ENCODE measurements at regions not wholly inside any gene's neighbourhood (a gene's known extent, or its start where the extent isn't known, plus 50 kb on each side); places are given as distances from the start of the nearest gene placed in this dataset.
"Not testable (repeated sequence)": the region's sequence is repeated elsewhere in the genome, so short reads cannot be mapped to it uniquely, and the experiment has no call there.

GRCh38 chr9:108043585-108043984 is 554.0 kb upstream of the KLF4 start:
- CTCF ChIA-PET: no interaction called here

DNA sequence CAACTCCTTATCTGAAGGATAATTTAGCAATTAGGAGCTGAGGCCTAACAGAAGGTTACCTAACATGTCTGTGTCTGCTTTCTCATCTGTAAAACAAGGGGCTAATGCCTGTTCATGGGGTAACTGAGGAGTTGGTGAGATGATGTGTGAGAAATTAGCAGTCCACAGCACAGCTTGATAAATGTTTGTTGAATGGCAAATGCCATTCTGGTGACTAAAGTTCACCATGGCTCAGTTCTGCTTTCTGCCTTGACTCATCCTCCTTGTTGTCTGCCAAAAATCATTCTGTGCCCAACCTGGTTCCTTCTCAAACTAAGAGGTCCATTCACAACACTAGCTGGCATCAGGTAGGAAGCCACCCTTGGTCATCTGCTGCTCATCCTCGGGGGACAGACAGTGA is 552.0 kb upstream of the KLF4 start:
- ChIA-PET POLR2A (no interaction called here), CTCF (no interaction called here)

More at GRCh38 chr9:108043585-108043984, 554.0 kb upstream of the KLF4 start:
- POLR2A ChIA-PET: no interaction called here

DNA sequence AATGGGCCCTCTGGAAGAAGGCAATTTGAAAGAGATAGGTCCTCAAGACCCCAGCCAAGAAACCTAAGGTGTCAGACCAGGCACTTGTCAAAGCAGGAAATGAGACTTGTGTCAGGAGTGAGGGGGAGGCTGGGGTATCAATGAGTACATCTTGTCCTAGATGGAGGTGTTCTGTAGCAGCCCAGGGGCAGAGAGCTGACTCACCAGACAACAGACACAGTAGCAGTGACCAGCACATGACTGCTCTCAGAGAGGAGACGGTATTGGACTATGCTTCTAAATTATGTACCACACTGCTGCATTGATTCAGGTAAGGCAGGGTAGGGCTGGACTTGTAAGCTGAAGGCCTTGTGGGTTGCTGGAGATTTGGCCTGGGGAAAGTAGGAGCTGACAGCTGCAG is 551.2 kb upstream of the KLF4 start:
- ChIA-PET CTCF (no interaction called here), POLR2A (no interaction called here)

DNA sequence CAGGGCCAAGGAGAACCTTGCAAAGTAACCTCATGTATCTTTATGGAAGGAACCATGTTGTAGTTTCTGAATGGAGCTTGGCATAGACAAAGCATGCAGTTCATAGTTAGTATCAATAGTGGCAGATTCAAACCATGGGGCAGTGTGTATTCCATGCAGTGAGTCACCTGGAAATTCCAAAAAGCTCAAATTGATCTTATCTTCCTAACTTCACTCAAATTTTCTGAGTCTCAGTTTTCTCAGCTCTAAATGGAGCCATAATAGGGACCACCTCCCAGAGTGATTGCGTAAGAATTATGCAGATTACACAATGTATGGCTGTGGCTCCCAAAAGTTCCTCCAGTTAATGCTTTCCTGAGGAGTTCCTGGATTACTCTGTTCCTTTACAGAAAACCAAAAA is 549.9 kb upstream of the KLF4 start:
- CTCF ChIA-PET: no interaction called here
- POLR2A ChIA-PET: no interaction called here

- ChIA-PET POLR2A (interaction anchor here (0.6 kb wide), 1 partner anchor 253 kb away, joined by 3 read pairs; no protein-coding TSS in a partner anchor), CTCF (no interaction called here)
These were observed 549.4 kb upstream of the KLF4 start for GRCh38 chr9:108039012-108039411.

DNA sequence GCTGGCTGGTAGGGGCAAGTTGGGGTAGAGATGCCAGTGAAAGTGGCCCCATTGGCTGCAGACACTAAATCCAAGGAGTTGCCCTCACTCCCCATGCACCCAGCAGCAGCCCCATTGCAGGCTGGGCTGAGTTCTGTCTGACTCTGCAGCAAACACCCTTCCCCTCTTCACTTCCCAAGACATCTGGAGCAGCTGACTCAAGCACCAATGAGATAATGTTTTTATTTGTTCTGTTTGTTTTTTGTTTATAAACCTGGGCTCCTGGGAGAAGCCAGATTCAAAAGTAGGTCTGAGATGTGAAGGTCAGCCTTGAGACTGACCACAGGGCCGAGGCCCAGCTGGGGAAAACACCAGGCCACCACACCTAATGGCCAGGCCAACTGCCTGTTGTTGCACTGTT is 545.9 kb upstream of the KLF4 start:
- CTCF ChIA-PET: no interaction called here
- POLR2A ChIA-PET: no interaction called here

- ChIA-PET POLR2A (no interaction called here), CTCF (no interaction called here)
These were observed 544.7 kb upstream of the KLF4 start for GRCh38 chr9:108033976-108034964.

DNA sequence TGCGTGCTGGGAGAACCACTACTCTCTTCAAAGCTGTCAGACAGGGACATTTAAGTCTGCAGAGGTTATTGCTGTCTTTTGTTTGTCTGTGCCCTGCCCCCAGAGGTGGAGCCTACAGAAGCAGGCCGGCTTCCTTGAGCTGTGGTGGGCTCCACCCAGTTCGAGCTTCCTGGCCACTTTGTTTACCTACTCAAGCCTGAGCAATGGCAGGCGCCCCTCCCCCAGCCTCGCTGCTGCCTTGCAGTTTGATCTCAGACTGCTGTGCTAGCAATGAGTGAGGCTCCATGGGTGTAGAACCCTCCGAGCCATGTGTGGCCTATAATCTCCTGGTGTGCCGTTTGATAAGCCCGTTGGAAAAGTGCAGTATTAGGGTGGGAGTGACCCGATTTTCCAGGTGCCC is 542.5 kb upstream of the KLF4 start:
- CTCF ChIA-PET, POLR2A ChIA-PET: not testable (repeated sequence)

DNA sequence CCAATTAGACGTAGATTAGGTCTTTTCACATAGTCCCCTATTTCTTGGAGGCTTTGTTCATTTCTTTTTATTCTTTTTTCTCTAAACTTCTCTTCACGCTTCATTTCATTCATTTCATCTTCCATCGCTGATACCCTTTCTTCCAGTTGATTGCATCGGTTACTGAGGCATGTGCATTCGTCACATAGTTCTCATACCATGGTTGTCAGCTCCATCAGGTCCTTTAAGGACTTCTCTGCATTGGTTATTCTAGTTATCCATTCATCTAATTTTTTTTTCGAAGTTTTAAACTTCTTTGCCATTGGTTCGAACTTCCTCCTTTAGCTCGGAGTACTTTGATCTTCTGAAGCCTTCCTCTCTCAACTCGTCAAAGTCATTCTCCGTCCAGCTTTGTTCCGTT is 541.7 kb upstream of the KLF4 start:
- CTCF ChIA-PET, POLR2A ChIA-PET: not testable (repeated sequence)

- CTCF ChIA-PET, POLR2A ChIA-PET: not testable (repeated sequence)
These were observed 537.1 kb upstream of the KLF4 start for GRCh38 chr9:108026718-108027117.

DNA sequence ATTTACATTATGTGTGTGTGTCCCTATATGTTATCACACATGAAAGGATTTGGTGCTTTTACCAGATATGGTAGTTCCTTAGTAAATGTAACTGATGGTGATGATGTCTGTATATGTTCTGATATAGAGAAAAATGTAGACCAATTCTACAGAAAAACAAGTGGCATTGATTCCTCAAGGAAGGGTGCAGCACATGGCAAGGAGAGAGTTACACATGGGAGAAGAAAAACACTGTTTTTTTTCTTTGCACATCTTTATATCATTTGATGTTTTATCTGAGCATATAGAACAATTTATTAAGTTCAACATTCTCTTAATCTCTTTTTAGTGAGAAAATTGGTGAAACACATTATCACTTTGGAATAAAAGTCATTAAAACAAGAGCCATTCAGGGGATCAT is 535.0 kb upstream of the KLF4 start:
- POLR2A ChIA-PET: no interaction called here
- CTCF ChIA-PET: no interaction called here

- CTCF ChIA-PET: no interaction called here
- POLR2A ChIA-PET: no interaction called here
These were observed 532.8 kb upstream of the KLF4 start for GRCh38 chr9:108022246-108022935.

DNA sequence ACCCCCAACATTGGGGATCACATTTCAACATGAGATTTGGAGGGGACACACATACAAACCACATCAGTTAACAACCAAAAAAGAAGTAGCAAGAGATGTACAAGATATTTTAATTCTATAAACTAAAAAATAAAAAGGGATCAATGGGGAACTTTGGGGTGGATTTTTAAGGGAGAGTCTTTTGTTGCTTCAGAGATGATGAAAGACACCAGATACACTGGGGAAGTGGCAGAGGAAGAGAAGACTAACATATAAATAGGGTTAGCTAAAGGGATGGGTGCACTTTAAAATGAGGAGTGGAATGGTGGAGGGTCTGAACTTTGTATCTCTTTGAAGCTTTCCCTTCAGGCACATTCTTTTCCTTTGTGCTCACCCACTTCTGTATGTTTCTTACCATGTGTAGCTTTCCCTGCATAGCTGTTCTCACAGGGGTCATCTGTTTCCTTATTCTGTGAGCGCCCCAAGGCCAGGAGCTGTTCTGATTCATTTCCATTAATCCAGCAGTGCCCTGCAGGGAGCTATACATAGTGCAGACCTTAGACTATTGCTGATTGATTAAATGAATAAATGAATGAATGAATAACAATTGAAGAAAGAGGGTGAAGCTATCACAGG is 531.6 kb upstream of the KLF4 start:
- POLR2A ChIA-PET: no interaction called here

GRCh38 chr9:108019821-108020220 is 530.3 kb upstream of the KLF4 start:
- CTCF ChIA-PET: no interaction called here
- POLR2A ChIA-PET: no interaction called here

More for the DNA sequence above, 531.6 kb upstream of the KLF4 start:
- CTCF ChIA-PET: no interaction called here

DNA sequence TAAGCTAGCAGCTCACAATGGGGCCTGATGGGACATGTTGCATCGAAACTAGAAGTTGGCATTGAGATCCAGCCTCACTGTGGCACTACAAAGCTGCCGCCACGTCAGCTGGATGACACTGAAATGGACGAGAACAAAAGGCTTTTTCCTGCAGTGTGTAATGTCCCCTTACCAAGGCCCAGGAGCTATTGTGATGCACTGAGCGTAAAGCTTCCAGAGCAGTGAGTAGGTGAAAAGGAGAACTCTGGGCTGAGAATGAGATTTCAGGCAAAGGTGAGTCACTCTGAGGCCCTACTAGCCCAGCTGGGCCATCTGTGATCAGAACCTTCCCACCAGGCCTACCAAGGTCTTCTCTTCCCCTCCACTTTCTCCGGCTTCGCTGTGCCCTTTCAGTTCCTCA is 528.1 kb upstream of the KLF4 start:
- ChIA-PET CTCF (no interaction called here), POLR2A (no interaction called here)

- CTCF ChIA-PET: no interaction called here
These were observed 526.9 kb upstream of the KLF4 start for GRCh38 chr9:108016446-108016845.

GRCh38 chr9:108015690-108016089 is 526.1 kb upstream of the KLF4 start:
- ChIA-PET CTCF (no interaction called here), POLR2A (no interaction called here)

More at GRCh38 chr9:108016446-108016845, 526.9 kb upstream of the KLF4 start:
- POLR2A ChIA-PET: no interaction called here

DNA sequence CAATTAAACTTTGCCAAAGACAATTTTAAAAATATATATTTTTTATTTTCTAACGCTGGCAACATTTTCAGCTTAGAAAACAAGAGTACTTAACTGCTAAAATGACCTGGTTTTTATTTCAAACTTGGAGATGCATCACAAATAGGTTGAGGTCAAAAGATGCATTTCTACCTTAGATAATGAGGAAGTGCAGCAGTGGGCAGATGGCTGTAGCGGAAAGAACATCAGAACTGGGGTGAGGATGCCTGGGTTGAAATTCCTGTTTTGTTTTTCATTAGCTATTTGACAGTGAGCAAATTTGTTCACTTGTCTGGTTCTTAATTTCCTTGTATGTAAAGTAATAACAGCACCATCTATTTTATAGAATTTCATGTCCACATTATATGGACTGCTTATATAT is 524.8 kb upstream of the KLF4 start:
- ChIA-PET POLR2A (no interaction called here), CTCF (no interaction called here)

DNA sequence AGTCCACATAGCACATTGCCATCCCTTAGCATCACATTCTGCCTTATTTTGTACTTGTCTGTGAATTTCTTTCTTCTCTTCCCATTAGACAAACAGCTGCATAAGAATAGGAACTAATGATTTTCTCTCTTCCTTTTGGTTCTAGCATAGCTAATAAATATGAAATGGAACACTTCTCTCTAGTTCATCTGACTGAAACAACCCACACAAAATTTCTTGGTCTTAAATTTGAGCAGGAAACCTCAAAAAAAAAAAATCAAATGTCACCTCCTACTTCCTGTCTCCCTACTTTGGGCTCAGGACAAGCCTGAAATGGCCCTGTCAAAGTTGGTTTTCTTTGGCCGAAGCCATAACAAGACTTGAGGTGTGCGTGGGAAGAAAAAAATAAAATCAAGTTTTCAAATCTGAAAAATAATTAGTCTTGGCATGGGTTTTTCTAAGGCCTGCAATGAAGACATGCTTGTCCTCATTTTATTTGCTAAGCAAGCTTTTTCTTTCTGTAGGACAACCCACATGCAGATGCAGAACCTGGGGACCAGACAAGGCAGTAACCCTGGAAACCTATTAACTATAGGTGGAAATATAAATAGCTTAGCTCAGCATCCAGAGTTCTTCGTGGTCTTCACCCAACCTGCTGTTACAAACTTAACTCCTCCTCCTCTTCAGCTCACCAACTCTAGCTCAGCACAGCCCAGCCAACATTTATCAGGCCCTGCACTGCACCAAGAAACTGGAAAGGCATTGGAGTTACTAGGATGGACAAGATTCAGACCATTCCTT is 523.5 kb upstream of the KLF4 start:
- POLR2A ChIA-PET: no interaction called here

DNA sequence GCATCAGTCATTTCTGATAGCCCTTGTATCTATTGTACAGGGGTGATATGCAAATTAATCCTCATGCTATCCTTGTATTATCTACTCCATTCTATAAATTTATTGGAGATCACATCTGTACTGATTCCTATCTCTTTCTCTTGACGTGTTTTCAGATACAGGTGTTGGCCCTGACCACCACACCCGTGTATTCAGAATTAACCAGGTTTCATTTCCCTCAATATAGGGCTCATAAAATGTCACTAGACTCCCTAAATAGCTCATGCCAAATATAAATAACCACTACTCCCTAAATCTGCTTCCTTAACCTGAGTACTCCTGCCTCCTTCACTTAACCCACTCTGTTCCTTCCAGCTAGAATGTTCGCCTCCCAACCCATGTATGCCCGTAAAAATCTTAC is 522.8 kb upstream of the KLF4 start:
- ChIA-PET CTCF (no interaction called here), POLR2A (no interaction called here)

More for the DNA sequence above, 523.5 kb upstream of the KLF4 start:
- CTCF ChIA-PET: no interaction called here

Measured in activated CD8-positive, alpha-beta memory T cell treated with anti-CD3 and anti-CD28 coated beads for 36 hours (primary cell).